IMR-90 (cell line): ENCODE measurements at regions not wholly inside any gene's neighbourhood (a gene's known extent, or its start where the extent isn't known, plus 50 kb on each side); places are given as distances from the start of the nearest gene placed in this dataset.

Experiments
- ATAC-seq: fragments of 200-7000 bp; cut with Tn5 transposase; 2 replicates; pipeline ENCODE4 v1.9.1; 2020; ENCODE audit warnings: low read depth, mild to moderate bottlenecking, moderate library complexity
- BruUV-seq: library from RNA; stranded (reverse); fragments of 400-500 nt; replicated peaks from 2 replicates; lab custom pipeline; 2021; lab: Mats Ljungman, UMichigan
- CTCF ChIA-PET: fragments of 300-600 bp; formaldehyde crosslinking; extraction: SDS; loops from one replicate; lab custom pipeline; 2021; ENCODE audit warnings: antibody characterized with exemption; lab: Yijun Ruan, JAX
- POLR2A ChIA-PET: fragments of 300-600 bp; sonication (Branson Sonifier 250); formaldehyde crosslinking; loops from one replicate; lab custom pipeline; 2022; ENCODE audit warnings: antibody characterized with exemption; ENCODE audit not compliant: unreplicated experiment; lab: Charles Lee
- DNase-seq: peaks from one replicate; pipeline ENCODE4 v3.0.0; 2013
- H2AFZ ChIP-seq: replicated peaks from 2 replicates; pipeline ENCODE3; 2013; ENCODE audit warnings: low read length, mild to moderate bottlenecking; ENCODE audit not compliant: poor library complexity
- H2AK5ac ChIP-seq: 2 replicates; pipeline ENCODE4 v1.6.1; 2013; ENCODE audit warnings: low read depth, low read length, inconsistent platforms
- H2AK9ac ChIP-seq: replicated peaks from 2 replicates; pipeline ENCODE3; 2013; ENCODE audit warnings: mild to moderate bottlenecking, low read depth, low read length, moderate library complexity; ENCODE audit not compliant: poor library complexity
- H2BK120ac ChIP-seq: 2 replicates; pipeline ENCODE4 v1.6.1; 2013; ENCODE audit warnings: low read depth, low read length, inconsistent platforms
- H2BK15ac ChIP-seq: 3 replicates; pipeline ENCODE4 v1.6.1; 2013; ENCODE audit warnings: low read depth, low read length, inconsistent platforms
- H2BK20ac ChIP-seq: 2 replicates; pipeline ENCODE4 v1.6.1; 2013; ENCODE audit warnings: low read depth, mild to moderate bottlenecking, inconsistent platforms, low read length, moderate library complexity
- H2BK5ac ChIP-seq: 2 replicates; pipeline ENCODE4 v1.6.1; 2013; ENCODE audit warnings: mild to moderate bottlenecking, low read depth, low read length, inconsistent platforms; ENCODE audit not compliant: poor library complexity, severe bottlenecking
- H3K14ac ChIP-seq: replicated peaks from 2 replicates; pipeline ENCODE4 v1.6.1; 2013; ENCODE audit warnings: low read depth, low read length, inconsistent platforms
- H3K18ac ChIP-seq: 2 replicates; pipeline ENCODE4 v1.6.1; 2013; ENCODE audit warnings: low read depth, low read length, control low read depth
- H3K23ac ChIP-seq: 2 replicates; pipeline ENCODE4 v1.6.1; 2013; ENCODE audit warnings: low read depth, low read length, inconsistent platforms
- H3K27ac ChIP-seq: 2 replicates; pipeline ENCODE4 v1.5.1; 2013; ENCODE audit warnings: mild to moderate bottlenecking, control low read depth, low read length; ENCODE audit not compliant: insufficient read depth
- H3K27me3 ChIP-seq: 2 replicates; pipeline ENCODE4 v1.6.1; 2013; ENCODE audit warnings: low read length; ENCODE audit not compliant: control insufficient read depth, insufficient read depth
- H3K36me3 ChIP-seq: 2 replicates; pipeline ENCODE4 v1.6.1; 2013; ENCODE audit warnings: low read length, mixed read lengths; ENCODE audit not compliant: control insufficient read depth, insufficient read depth
- H3K4ac ChIP-seq: 2 replicates; pipeline ENCODE4 v1.6.1; 2013; ENCODE audit warnings: low read depth, low read length, inconsistent platforms
- H3K4me1 ChIP-seq: 2 replicates; pipeline ENCODE4 v1.6.1; 2013; ENCODE audit warnings: low read length, mixed read lengths; ENCODE audit not compliant: control insufficient read depth, insufficient read depth
- H3K4me2 ChIP-seq: 2 replicates; pipeline ENCODE4 v1.6.1; 2013; ENCODE audit warnings: low read depth, mild to moderate bottlenecking, control low read depth, low read length, moderate library complexity
- H3K4me3 ChIP-seq: 2 replicates; pipeline ENCODE4 v1.5.1; 2013; ENCODE audit warnings: low read depth, mild to moderate bottlenecking, control low read depth, low read length, moderate library complexity; ENCODE audit not compliant: insufficient read depth
- H3K56ac ChIP-seq: 2 replicates; pipeline ENCODE4 v1.6.1; 2013; ENCODE audit warnings: low read length, inconsistent platforms; ENCODE audit not compliant: insufficient read depth; ENCODE audit errors: extremely low read depth
- H3K79me1 ChIP-seq, 2 experiments: 2 replicates each; pipeline ENCODE4 v1.6.1; 2013; ENCODE audit warnings: low read length in 2 of 2, inconsistent platforms in 1 of 2, low read depth in 1 of 2
- H3K9ac ChIP-seq: 2 replicates; pipeline ENCODE4 v1.6.1; 2013; ENCODE audit warnings: low read depth, low read length, control low read depth
- H3K9me1 ChIP-seq: 2 replicates; pipeline ENCODE4 v1.6.1; 2013; ENCODE audit warnings: low read length, inconsistent platforms; ENCODE audit not compliant: insufficient read depth
- H3K9me3 ChIP-seq: 2 replicates; pipeline ENCODE4 v1.6.1; 2013; ENCODE audit warnings: low read length; ENCODE audit not compliant: control insufficient read depth, insufficient read depth
- H4K20me1 ChIP-seq: 2 replicates; pipeline ENCODE4 v1.6.1; 2013; ENCODE audit warnings: low read length, inconsistent platforms; ENCODE audit not compliant: insufficient read depth
- H4K5ac ChIP-seq: 2 replicates; pipeline ENCODE4 v1.6.1; 2013; ENCODE audit warnings: mild to moderate bottlenecking, low read depth, low read length, control low read depth
- H4K8ac ChIP-seq, 2 experiments: 2 replicates each; pipeline ENCODE4 v1.6.1; 2013; ENCODE audit warnings: low read depth in 2 of 2, low read length in 2 of 2, control low read depth in 1 of 2, inconsistent platforms in 1 of 2
- H4K91ac ChIP-seq: 2 replicates; pipeline ENCODE4 v1.6.1; 2013; ENCODE audit warnings: low read depth, low read length, inconsistent platforms; ENCODE audit not compliant: insufficient read depth
- BHLHE40 ChIP-seq: fragments of 150-350 bp; IDR thresholded peaks from 2 replicates; pipeline ENCODE4 v1.6.1; 2016; ENCODE audit warnings: mild to moderate bottlenecking, low read depth, low read length
- RFX5 ChIP-seq: IDR thresholded peaks from 2 replicates; pipeline ENCODE4 v1.8.0; 2012; ENCODE audit warnings: low read depth, mild to moderate bottlenecking, low read length, moderate library complexity
- WGBS, 2 experiments: methylation state at CpG; one replicate each; pipeline versions ENCODE4 v1.1.5 to v1.1.7; 2013; ENCODE audit warnings: missing lambda C conversion rate in 2 of 2; ENCODE audit not compliant: insufficient read length in 1 of 2; ENCODE audit errors: extremely low coverage in 2 of 2; 5-methylcytosine and 5-hydroxymethylcytosine counted together
- dilution Hi-C: fragments of 300-500 bp; cut with HindIII; formaldehyde crosslinking; loops from one replicate; pipeline ENCODE4 v1.14.3; 2018; ENCODE audit warnings: low sequenced_read_pairs; ENCODE audit not compliant: unreplicated experiment
- in situ Hi-C: fragments of 300-500 bp; cut with MboI; formaldehyde crosslinking; loops from 3 replicates; pipeline ENCODE4 v1.14.3; 2019; ENCODE audit warnings: low sequenced_read_pairs, inconsistent platforms, mixed read lengths
- intact Hi-C: fragments of 100-400 bp; cut with micrococcal nuclease; formaldehyde crosslinking; loops from 2 replicates; pipeline ENCODE4 v1.10.0; 2022

DNA sequence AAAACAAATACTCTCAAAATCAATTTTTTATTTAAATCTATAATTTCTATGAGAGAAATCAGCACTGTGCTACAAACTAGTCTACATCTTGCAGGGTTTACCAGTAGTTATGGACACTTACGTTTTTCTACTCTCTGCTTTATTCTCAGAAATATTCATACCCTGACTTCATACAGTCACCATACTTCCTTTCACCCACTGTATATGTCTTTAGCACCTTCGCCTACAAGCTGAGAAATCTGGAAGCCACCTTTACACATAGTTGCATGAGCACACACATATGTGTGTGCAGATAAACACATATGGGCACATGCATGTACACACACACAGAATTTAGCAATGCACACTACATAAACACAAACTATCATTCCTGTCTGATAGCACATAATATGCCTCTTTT, 177.0 kb downstream of the ST8SIA4 start:
- no peak overlapping the region for H4K91ac ChIP-seq
- dilution Hi-C loops (no loop called here), intact Hi-C loops (no loop called here), in situ Hi-C loops (no loop called here)
- no peak overlapping the region for H3K9ac ChIP-seq
- H4K8ac ChIP-seq = no peak overlapping the region
- TF ChIP-seq RFX5 (no peak), BHLHE40 (no peak)
- H3K36me3 ChIP-seq = no peaks in the 10 kb centered on the region
- H2BK15ac ChIP-seq = no peak overlapping the region
- H3K27me3 ChIP-seq = no peaks in the 10 kb centered on the region
- H3K9me1 ChIP-seq = no peaks in the 10 kb centered on the region
- no peak overlapping the region for H4K5ac ChIP-seq
- 67% methylated on average over 1 of the region's 2 CpGs; no CpG with 5 or more reads in 1 of the 2 experiments for WGBS, 2 experiments
- DNase-seq (no peak), ATAC-seq (no peak)
- no TSS peak for BruUV-seq
- CTCF ChIA-PET = no interaction called here
- no peak overlapping the region for H2AK5ac ChIP-seq
- H3K9me3 ChIP-seq = no peaks in the 10 kb centered on the region
- no peak overlapping the region for H2BK5ac ChIP-seq
- no peaks in the 10 kb centered on the region for H4K20me1 ChIP-seq
- POLR2A ChIA-PET = no interaction called here
- H3K56ac ChIP-seq = no peak overlapping the region
- no peak overlapping the region for H2AK9ac ChIP-seq
- H3K27ac ChIP-seq = no peak overlapping the region
- H3K4me1 ChIP-seq = no peaks in the 10 kb centered on the region
- H3K14ac ChIP-seq = no peak overlapping the region
- H2BK20ac ChIP-seq = no peak overlapping the region
- H2BK120ac ChIP-seq = no peak overlapping the region
- H3K18ac ChIP-seq = no peak overlapping the region
- no peaks in the 10 kb centered on the region for H3K79me1 ChIP-seq
- no peak overlapping the region for H3K23ac ChIP-seq
- H2AFZ ChIP-seq = no peak overlapping the region
- H3K4ac ChIP-seq = no peak overlapping the region
- no peak overlapping the region for H3K4me3 ChIP-seq
- no peak overlapping the region for H3K4me2 ChIP-seq
